DND-41 (cell line): ENCODE measurements at regions not wholly inside any gene's neighbourhood (a gene's known extent, or its start where the extent isn't known, plus 50 kb on each side); places are given as distances from the start of the nearest gene placed in this dataset.
"Not testable (repeated sequence)": the region's sequence is repeated elsewhere in the genome, so short reads cannot be mapped to it uniquely, and the experiment has no call there.

Experiments used
- ATAC-seq: fragments of 200-7000 bp; cut with Tn5 transposase; 3 replicates; pipeline ENCODE4 v1.9.1; 2021; ENCODE audit warnings: low read depth; ENCODE audit not compliant: insufficient read depth
- DNase-seq: peaks from one replicate; pipeline ENCODE4 v3.0.0-alpha.2; 2020
- H2AFZ ChIP-seq: 2 replicates; pipeline ENCODE4 v1.6.0; 2012; ENCODE audit warnings: low read depth, low read length
- H3K27ac ChIP-seq: 2 replicates; pipeline ENCODE4 v1.5.1; 2012; ENCODE audit warnings: low read length, inconsistent platforms
- H3K27me3 ChIP-seq: fragments of 200-600 bp; sonication (generic); 2 replicates; pipeline ENCODE4 v1.6.0; 2012; ENCODE audit warnings: low read length, mild to moderate bottlenecking, inconsistent platforms; ENCODE audit not compliant: insufficient read depth, poor library complexity
- H3K36me3 ChIP-seq: 2 replicates; pipeline ENCODE4 v1.5.1; 2012; ENCODE audit warnings: low read length, inconsistent platforms; ENCODE audit not compliant: insufficient read depth
- H3K4me1 ChIP-seq: 2 replicates; pipeline ENCODE4 v1.5.1; 2012; ENCODE audit warnings: mild to moderate bottlenecking, low read length; ENCODE audit not compliant: insufficient read depth
- H3K4me2 ChIP-seq: 2 replicates; pipeline ENCODE4 v1.6.0; 2012; ENCODE audit warnings: mild to moderate bottlenecking, moderate library complexity, low read length, inconsistent platforms; ENCODE audit not compliant: insufficient read depth
- H3K4me3 ChIP-seq, 2 experiments: fragments of 200-600 bp in 1 of 2; shearing (Covaris generic) in 1 of 2; 2 replicates each; pipeline ENCODE4 v1.5.1; 2012 to 2016; ENCODE audit warnings: inconsistent platforms in 2 of 2, low read length in 2 of 2, mild to moderate bottlenecking in 2 of 2, low read depth in 1 of 2, moderate library complexity in 1 of 2
- H3K79me2 ChIP-seq: 2 replicates; pipeline ENCODE4 v1.6.0; 2012; ENCODE audit warnings: low read length, inconsistent platforms; ENCODE audit not compliant: insufficient read depth
- H3K9ac ChIP-seq: 2 replicates; pipeline ENCODE4 v1.6.0; 2012; ENCODE audit warnings: low read depth, mild to moderate bottlenecking, inconsistent platforms, low read length, moderate library complexity
- H3K9me3 ChIP-seq: 2 replicates; pipeline ENCODE4 v1.5.1; 2012; ENCODE audit warnings: low read length, moderate library complexity, mild to moderate bottlenecking, inconsistent platforms; ENCODE audit not compliant: insufficient read depth, severe bottlenecking
- H4K20me1 ChIP-seq: 2 replicates; pipeline ENCODE4 v1.6.0; 2012; ENCODE audit warnings: low read length; ENCODE audit not compliant: insufficient read depth
- EZH2 ChIP-seq: IDR thresholded peaks from 3 replicates; pipeline ENCODE4 v1.6.1; 2012; ENCODE audit warnings: borderline replicate concordance, low read depth, mild to moderate bottlenecking, moderate library complexity, low read length, inconsistent platforms; ENCODE audit not compliant: severe bottlenecking
- TF ChIP-seq, protein P1 (sequence below): IDR thresholded peaks from 2 replicates; pipeline ENCODE4 v1.5.1; 2012; ENCODE audit warnings: borderline replicate concordance, low read length, moderate library complexity, mild to moderate bottlenecking; ENCODE audit not compliant: poor library complexity, severe bottlenecking; ENCODE audit errors: extremely low read depth

DNA sequence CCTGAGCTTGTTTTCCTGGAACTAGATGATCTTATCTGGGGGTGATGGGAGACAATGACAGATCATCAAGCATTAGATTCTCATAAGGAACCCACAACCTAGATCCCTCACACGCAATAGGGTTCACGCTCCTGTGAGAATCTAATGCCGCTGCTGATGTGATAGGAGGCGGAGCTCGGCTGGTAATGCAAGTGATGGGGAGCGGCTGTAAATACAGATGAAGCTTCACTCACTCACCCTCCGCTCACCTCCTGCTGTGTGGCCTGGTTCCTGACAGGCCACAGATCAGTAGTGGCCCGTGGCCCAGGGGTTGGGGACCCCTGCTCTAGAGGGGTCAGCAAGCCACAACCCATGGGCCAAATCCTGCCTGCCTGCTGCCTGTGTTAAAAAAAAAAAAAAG, 435.9 kb downstream of the CD83 start:
- no peak overlapping the region for H2AFZ ChIP-seq
- no peak overlapping the region for H3K4me3 ChIP-seq
- H4K20me1 ChIP-seq, result no peaks in the 10 kb centered on the region
- TF ChIP-seq, protein P1, sequence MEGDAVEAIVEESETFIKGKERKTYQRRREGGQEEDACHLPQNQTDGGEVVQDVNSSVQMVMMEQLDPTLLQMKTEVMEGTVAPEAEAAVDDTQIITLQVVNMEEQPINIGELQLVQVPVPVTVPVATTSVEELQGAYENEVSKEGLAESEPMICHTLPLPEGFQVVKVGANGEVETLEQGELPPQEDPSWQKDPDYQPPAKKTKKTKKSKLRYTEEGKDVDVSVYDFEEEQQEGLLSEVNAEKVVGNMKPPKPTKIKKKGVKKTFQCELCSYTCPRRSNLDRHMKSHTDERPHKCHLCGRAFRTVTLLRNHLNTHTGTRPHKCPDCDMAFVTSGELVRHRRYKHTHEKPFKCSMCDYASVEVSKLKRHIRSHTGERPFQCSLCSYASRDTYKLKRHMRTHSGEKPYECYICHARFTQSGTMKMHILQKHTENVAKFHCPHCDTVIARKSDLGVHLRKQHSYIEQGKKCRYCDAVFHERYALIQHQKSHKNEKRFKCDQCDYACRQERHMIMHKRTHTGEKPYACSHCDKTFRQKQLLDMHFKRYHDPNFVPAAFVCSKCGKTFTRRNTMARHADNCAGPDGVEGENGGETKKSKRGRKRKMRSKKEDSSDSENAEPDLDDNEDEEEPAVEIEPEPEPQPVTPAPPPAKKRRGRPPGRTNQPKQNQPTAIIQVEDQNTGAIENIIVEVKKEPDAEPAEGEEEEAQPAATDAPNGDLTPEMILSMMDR, result no peak
- no peak for TF ChIP-seq EZH2
- H3K9ac ChIP-seq, result no peak overlapping the region
- H3K79me2 ChIP-seq, result no peaks in the 10 kb centered on the region
- H3K36me3 ChIP-seq, result no peaks in the 10 kb centered on the region
- no peaks in the 10 kb centered on the region for H3K4me1 ChIP-seq
- no peak for DNase-seq
- no peak overlapping the region for H3K4me2 ChIP-seq
- no peak for ATAC-seq
- no peaks in the 10 kb centered on the region for H3K9me3 ChIP-seq
- H3K27me3 ChIP-seq, result no peaks in the 10 kb centered on the region
- no peak overlapping the region for H3K27ac ChIP-seq

DNA sequence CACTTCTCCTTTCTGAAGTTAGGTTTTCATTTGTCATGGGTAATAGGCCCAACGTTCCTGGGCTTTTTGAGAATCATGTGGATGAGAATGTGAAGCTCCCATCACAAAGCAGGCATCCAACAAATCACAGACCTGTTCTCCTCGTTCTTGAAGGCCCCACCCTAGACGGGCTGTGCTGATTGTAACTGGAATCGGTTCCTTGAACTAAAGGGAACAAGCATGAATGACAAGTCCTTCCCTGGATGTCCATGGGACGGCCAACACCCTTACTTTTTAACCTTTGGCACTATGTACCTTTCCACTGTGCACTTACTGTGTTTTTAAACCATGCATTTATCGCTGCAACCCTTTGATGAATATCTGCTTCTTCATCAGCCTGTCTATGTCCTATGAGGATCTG, 438.2 kb downstream of the CD83 start:
- ATAC-seq (no peak), DNase-seq (no peak)
- Histone ChIP-seq H3K9me3 (no peaks in the 10 kb centered on the region), H3K4me3 (no peak overlapping the region), H4K20me1 (no peaks in the 10 kb centered on the region), H3K36me3 (no peaks in the 10 kb centered on the region), H3K27me3 (no peaks in the 10 kb centered on the region), H3K4me2 (no peak overlapping the region), H3K27ac (no peak overlapping the region), H2AFZ (no peak overlapping the region), H3K9ac (no peak overlapping the region), H3K79me2 (no peaks in the 10 kb centered on the region), H3K4me1 (no peaks in the 10 kb centered on the region)
- TF ChIP-seq, protein P1, result no peak
- TF ChIP-seq EZH2, result no peak

DNA sequence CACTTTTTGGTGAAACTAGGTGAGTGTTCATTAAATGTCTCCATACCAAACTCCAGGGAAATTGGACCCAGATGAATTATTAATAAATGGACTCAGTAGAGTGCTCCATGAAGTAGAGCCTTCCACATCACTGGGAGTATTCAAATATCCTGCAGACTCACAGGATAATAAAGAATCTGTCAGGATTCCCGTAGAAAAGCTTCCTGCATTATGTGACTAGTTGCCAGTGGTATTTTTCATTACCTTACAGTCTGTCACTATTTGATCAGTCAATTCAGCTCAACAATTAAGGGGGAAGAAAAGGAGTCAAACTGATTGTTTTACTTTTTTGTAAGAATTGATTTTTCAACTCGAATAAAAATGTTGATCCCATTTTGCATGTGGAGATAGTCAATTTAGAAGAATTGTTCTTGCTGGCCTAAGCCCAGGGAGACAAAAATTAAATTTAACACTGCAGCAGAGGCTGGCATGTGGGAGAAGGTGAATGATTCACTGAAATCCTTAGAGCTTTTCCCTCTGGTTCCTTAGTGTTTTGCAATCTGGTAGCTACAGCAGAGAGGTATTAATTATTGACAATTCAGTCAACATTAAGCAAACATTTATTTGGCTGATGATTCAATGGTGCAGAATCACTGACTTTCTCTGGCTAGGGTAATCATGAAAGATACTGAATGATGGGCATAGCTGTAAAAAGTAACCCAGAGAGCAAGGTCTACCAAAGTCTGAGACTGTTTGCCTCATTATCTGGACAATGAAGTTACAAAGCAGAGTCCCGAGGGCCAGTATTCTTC, 442.4 kb downstream of the CD83 start:
- no peak for DNase-seq
- no peak overlapping the region for H2AFZ ChIP-seq
- H3K9me3 ChIP-seq, result peaks cover 4% of the 10 kb centered on the region
- H4K20me1 ChIP-seq, result no peaks in the 10 kb centered on the region
- H3K36me3 ChIP-seq, result no peaks in the 10 kb centered on the region
- no peak overlapping the region for H3K27ac ChIP-seq
- no peak for ATAC-seq
- H3K27me3 ChIP-seq, result no peaks in the 10 kb centered on the region
- no peak overlapping the region for H3K4me3 ChIP-seq
- no peaks in the 10 kb centered on the region for H3K79me2 ChIP-seq
- H3K4me1 ChIP-seq, result no peaks in the 10 kb centered on the region
- TF ChIP-seq, protein P1, result no peak
- no peak for TF ChIP-seq EZH2
- no peak overlapping the region for H3K9ac ChIP-seq
- no peak overlapping the region for H3K4me2 ChIP-seq

DNA sequence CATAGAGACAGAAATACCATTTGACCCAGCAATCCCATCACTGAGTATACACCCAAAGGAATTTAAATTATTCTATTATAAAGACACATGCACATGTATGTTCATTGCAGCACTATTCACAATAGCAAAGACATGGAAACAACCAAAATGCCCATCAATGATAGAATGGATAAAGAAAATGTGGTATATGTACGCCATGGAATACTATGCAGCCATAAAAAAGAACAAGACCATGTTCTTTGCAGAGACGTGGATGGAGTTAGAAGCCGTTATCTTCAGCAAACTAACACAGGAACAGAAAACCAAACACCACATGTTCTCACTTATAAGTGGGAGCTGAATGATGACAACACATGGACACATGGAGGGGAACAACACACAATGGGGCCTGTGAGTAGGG, 444.0 kb downstream of the CD83 start:
- not testable (repeated sequence) for H4K20me1 ChIP-seq, H3K79me2 ChIP-seq, H3K4me3 ChIP-seq, H3K36me3 ChIP-seq, DNase-seq, H3K27ac ChIP-seq, H3K4me2 ChIP-seq, H3K4me1 ChIP-seq, H3K9ac ChIP-seq, H3K27me3 ChIP-seq, H3K9me3 ChIP-seq, H2AFZ ChIP-seq, ATAC-seq
